ENCODE measurements at regions not wholly inside any gene's neighbourhood (a gene's known extent, or its start where the extent isn't known, plus 50 kb on each side); places are given as distances from the start of the nearest gene placed in this dataset.

DNA sequence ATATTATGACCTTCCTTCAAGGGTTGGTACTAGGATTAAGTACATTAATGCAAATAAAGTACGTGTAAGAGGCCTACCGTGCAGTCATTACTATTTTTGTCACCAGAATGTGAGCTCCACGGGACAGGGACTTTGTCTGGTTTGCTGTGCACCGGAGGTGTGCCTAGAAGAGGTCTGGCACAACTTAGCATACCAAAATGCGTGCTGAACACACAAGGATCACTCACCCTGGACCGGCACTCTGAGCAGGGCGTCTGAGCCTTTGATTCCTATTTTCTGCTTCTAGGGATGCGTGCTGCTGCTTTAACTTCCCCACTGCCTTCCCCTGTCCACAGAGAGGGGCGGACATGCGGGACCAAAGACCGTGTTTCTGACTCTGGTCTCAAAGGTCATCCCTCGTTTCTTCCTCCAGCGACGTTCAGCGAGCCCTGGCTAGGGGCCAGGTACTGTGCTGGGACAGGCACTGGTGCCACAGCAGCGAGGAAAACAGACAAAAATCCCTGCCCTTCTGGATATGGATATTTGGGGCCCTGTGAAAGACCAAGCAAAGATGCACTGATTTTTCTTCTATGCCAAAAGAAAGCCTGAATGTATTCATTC lies 222.7 kb downstream of the BMP7 start:
- in situ Hi-C loops (cut with HindIII; ENCODE audit: low sequenced_read_pairs): no loop called here

DNA sequence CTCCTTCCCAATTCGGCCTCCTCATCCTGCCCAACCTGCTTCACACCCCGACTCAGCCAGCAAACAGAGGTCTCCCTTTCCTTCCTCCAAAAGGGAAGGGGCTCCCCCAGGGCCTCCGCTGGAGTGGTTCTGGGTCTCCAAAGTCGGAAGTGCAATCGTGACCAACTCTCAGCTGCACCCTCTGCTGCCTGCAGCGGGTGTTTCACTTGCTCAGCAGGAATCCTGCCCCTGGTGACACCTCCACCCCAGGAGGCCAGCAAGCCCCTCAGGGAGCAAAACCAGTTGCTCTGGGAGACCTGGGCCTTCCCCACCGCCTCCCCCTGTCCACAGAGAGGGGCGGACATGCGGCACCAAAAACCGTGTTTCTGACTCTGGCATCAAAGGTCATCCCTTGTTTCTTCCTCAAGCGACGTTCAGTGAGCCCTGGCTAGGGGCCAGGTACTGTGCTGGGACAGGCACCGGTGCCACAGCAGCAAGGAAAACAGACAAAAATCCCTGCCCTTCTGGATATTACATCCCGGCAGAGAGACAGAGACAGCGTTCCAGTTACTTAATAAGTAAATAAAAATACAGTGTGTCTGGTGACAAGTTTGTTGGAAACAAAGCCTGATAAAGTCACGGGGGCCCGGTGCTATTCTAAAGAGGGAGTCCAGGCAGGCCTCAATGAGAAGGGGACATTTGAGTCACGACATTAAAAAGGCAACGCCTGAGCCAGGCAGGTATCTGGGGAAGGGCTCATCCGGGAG lies 219.0 kb downstream of the BMP7 start:
- in situ Hi-C loops (cut with HindIII; ENCODE audit: low sequenced_read_pairs): no loop called here

GRCh38 chr20:57048027-57048869 lies 218.2 kb downstream of the BMP7 start:
- in situ Hi-C loops (cut with HindIII; ENCODE audit: low sequenced_read_pairs): no loop called here

GRCh38 chr20:57049296-57049695 lies 217.1 kb downstream of the BMP7 start:
- in situ Hi-C loops (cut with HindIII; ENCODE audit: low sequenced_read_pairs): no loop called here

- in situ Hi-C loops (cut with HindIII; ENCODE audit: low sequenced_read_pairs): no loop called here
These were observed 215.3 kb downstream of the BMP7 start for GRCh38 chr20:57051096-57051495.

DNA sequence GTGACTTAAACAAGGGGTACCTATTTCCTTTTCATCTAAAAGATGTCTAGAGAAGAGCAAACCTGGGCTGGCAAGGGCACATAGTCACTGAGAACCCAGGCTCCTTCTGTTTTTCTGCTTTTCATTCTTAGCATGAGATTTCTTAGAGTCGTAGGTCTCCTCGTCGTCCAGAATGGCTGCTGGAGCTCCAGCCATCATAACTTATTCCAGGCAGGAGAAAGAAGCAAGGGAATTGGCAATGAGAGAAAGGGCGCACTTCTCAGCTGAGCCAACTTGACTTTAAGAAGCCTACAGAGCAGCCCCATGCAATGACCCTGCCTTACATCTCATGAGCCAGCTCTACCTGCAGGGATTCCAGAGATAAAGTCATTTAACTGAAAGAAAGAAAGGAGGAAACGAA lies 213.4 kb downstream of the BMP7 start:
- in situ Hi-C loops (cut with HindIII; ENCODE audit: low sequenced_read_pairs): no loop called here

- in situ Hi-C loops (cut with HindIII; ENCODE audit: low sequenced_read_pairs): no loop called here
These were observed 212.5 kb downstream of the BMP7 start for GRCh38 chr20:57053793-57054552.

- in situ Hi-C loops (cut with HindIII; ENCODE audit: low sequenced_read_pairs): no loop called here
These were observed 211.1 kb downstream of the BMP7 start for GRCh38 chr20:57055345-57055744.

GRCh38 chr20:57056651-57057050 lies 209.8 kb downstream of the BMP7 start:
- in situ Hi-C loops (cut with HindIII; ENCODE audit: low sequenced_read_pairs): no loop called here

GRCh38 chr20:57059055-57059596 lies 207.3 kb downstream of the BMP7 start:
- in situ Hi-C loops (cut with HindIII; ENCODE audit: low sequenced_read_pairs): no loop called here

DNA sequence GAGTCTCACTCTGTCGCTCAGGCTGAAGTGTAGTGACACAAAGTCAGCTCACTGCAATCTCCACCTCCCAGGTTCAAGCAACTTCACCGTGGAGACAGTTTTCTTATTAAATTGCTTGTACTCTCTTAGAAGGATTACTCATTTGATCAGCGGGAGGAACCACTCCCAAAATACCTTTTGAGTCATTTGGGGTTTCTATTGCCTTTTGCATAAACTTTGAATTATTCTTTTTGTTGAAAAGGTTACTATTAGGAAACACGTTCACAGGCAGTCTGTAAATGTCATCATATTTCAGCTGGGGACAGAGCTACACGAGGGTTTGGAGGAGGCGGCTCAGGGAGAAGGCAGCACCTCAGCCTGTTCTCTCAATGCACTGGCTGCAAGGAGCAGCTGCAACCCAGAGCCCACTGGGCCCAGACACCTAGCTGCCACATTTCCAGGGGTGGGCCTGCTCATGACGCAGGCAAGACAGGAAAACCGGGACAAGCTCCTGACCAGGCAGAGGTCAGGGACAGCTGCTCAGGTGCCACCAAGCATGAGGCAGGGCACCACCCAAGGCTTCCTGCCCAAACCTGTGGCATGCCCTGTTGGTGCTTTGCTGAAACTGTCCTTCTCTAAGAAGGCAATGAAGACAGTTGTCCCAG lies 205.9 kb downstream of the BMP7 start:
- in situ Hi-C loops (cut with HindIII; ENCODE audit: low sequenced_read_pairs): no loop called here

- in situ Hi-C loops (cut with HindIII; ENCODE audit: low sequenced_read_pairs): no loop called here
These were observed 205.2 kb downstream of the BMP7 start for GRCh38 chr20:57061051-57061900.

- in situ Hi-C loops (cut with HindIII; ENCODE audit: low sequenced_read_pairs): no loop called here
These were observed 204.2 kb downstream of the BMP7 start for GRCh38 chr20:57062241-57062640.

- in situ Hi-C loops (cut with HindIII; ENCODE audit: low sequenced_read_pairs): no loop called here
These were observed 203.7 kb downstream of the BMP7 start for GRCh38 chr20:57062696-57063270.

DNA sequence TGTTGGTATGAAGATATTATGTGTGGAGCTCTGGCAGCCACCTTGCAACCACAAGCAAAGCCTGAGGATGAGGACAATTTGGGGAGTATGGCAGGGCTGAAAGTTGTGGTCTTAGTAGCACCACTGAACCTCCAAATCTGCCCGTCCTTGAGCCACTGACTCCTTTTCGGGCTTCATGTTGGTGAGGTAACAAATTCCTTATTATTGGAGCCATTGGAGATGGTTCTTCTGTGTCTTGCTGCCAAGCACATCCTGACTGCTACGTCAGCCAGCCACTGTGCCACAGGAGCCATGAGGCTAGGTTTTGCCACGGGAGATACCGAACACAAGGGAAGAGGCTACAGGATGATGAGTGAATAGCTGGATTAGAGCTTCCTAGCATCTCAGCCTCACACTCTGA lies 201.6 kb downstream of the BMP7 start:
- in situ Hi-C loops (cut with HindIII; ENCODE audit: low sequenced_read_pairs): no loop called here

DNA sequence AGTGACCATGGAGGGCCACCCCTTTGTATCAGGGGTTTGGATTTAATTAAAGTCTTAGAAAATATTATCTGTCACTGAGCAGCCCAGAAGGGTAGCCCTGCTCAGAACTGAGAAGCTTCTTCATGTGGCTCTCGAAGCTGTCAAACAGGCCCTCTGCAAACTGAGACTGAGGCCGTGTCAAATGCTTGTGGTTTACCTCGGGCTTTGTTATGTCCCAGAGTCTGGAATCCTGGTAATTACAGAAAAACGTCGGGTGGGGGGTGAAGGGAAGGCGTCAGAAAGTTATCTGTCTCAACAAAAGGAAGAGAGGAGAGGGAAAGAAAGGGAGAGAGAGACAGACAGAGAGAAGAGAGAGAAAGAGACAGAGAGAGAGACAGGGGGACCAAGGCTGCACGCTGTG lies 200.8 kb downstream of the BMP7 start:
- in situ Hi-C loops (cut with HindIII; ENCODE audit: low sequenced_read_pairs): no loop called here

DNA sequence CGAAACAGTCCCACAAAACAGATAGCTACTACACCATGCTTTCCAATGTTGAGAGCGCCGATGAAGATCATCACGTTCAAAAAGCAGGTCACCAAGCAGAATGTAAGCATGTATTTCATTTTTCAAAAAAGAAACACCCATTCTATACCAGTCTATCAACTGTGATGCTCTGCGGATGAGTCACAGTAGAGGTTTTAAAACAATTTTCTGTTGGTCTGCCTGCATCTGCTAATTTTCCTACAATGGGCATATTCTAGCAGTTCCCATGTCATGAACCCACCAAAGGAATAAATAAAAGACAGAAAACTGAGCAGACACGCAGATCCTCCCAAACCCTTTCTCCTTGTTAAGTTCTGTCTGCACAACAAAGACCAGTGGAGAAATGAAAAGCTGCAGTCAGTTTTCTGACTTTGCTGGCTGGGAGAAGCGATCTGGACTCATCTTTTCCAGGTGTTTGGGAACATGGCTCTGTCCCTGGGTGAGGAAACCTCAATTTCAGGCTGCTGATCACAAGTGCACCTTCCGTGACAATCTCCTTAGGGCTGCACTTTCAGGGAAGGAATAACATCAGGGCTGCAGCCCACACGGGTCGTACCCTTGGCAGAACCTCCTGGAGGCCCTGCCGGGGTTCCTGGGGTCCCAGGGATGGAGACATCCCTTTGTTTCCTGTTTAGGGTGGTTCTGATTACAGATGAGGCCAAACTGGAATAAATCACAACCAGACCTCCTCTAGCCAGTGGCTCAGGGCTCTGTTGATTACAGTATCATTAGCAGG lies 200.1 kb downstream of the BMP7 start:
- in situ Hi-C loops (cut with HindIII; ENCODE audit: low sequenced_read_pairs): no loop called here

- in situ Hi-C loops (cut with HindIII; ENCODE audit: low sequenced_read_pairs): no loop called here
These were observed 197.0 kb downstream of the BMP7 start for GRCh38 chr20:57069442-57069841.
